Coronary artery (tissue), 2 donors: ENCODE measurements at regions not wholly inside any gene's neighbourhood (a gene's known extent, or its start where the extent isn't known, plus 50 kb on each side); places are given as distances from the start of the nearest gene placed in this dataset.

ENCODE experiments used
- DNase-seq: peaks from one replicate; pipeline ENCODE4 v3.0.0-alpha.2; 2017; ENCODE audit warnings: low spot score
- H3K27ac ChIP-seq, 2 donors: fragments of 200-600 bp; sonication (generic); one replicate each; pipeline ENCODE4 v1.5.1; 2016 to 2019
- H3K4me3 ChIP-seq: fragments of 200-600 bp; sonication (generic); 2 replicates; pipeline ENCODE4 v1.5.1; 2016; ENCODE audit warnings: mild to moderate bottlenecking, moderate library complexity
- CTCF ChIP-seq: fragments of 200-600 bp; sonication (generic); IDR thresholded peaks from one replicate; pipeline ENCODE4 v1.5.1; 2019; ENCODE audit warnings: antibody characterized with exemption

GRCh38 chr5:60209146-60209840, 315.8 kb upstream of the PDE4D start:
- TF ChIP-seq CTCF = no peak
- Histone ChIP-seq H3K27ac (no peak overlapping the region), H3K4me3 (no peak overlapping the region)
- no peak for DNase-seq

DNA sequence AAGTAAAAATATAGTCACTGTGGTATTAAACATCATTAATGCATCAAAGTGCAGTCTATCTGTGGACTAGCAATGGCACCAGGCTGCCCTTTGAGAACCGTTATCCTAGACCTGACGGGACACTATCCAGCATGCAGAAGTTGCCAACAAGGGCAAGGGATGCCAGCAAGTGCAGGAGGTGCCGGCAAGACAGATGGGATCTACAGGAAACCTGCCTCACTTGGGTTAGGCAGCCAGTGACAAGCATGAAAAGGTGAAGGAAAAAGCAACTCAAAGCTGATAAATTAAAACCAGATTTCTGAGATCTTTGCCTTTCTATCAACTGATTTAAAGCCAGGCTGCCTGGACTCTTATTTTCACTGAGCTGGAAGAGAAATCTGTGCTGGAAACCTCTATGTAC, 315.2 kb upstream of the PDE4D start:
- H3K4me3 ChIP-seq = no peak overlapping the region
- H3K27ac ChIP-seq = peak overlapping the region in 1 of 2 donors; percentile 31
- no peak for DNase-seq
- no peak for TF ChIP-seq CTCF

GRCh38 chr5:60207040-60207439, 313.5 kb upstream of the PDE4D start:
- Histone ChIP-seq H3K27ac (no peak overlapping the region), H3K4me3 (no peak overlapping the region)
- DNase-seq = no peak
- TF ChIP-seq CTCF = no peak

DNA sequence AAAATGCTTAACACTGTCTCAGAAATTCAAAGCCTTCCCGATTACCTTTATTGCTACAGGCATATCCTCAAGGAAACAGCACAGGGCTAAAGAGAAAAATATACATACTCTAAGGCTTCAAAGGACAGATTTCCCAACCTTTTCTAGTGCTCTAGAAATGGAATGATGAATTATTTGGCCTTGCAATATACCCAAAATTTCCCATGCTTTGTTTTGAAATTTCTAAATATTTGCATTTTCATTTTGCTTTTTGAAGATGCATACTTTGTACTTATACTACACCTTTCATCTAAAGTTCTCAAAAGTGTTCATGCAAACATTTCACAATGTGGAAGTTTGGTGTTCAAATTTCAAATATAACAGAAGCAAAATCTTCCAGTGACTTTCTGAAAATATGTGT, 312.7 kb upstream of the PDE4D start:
- no peak for DNase-seq
- H3K4me3 ChIP-seq = no peak overlapping the region
- H3K27ac ChIP-seq = no peak overlapping the region
- TF ChIP-seq CTCF = no peak

GRCh38 chr5:60205071-60205470, 311.5 kb upstream of the PDE4D start:
- Histone ChIP-seq H3K4me3 (no peak overlapping the region), H3K27ac (no peak overlapping the region)
- no peak for DNase-seq
- TF ChIP-seq CTCF = no peak

DNA sequence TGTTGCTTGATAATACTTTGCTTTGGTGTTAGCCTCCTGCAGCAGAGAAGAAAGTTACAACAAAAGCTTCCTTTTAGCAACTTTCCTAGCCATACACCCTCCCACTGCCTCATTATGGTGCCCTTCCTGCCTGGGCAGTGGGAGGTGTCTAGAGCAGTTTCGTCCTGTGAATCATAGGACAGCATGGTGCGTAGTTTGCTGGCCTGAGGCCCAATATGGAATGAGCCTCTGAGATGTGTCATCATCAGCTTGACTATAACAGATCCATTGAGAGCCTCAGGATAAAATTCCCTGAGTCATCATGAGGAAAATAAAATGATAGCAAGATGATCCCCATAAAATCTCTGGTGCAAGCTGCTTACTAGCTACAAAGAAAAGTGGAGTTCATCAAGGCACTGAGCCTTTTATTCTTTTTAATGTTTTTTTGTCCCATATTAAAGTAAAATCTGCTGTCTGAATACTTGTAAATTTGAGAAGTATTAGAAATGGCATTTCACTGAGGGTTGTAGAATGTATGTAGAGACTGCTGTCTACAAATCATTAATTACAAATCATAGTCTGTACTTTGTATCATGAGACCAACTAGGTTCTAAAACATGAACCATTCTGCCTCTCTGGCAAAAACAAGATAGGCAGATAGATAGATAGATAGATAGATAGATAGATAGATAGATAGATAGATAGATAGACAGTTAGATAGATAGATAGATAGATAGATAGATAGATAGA, 303.0 kb upstream of the PDE4D start:
- no peak for DNase-seq
- no peak overlapping the region for H3K4me3 ChIP-seq
- TF ChIP-seq CTCF = no peak
- H3K27ac ChIP-seq = no peak overlapping the region

- Histone ChIP-seq H3K4me3 (no peak overlapping the region), H3K27ac (no peak overlapping the region)
- TF ChIP-seq CTCF = no peak
- no peak for DNase-seq
Observed at GRCh38 chr5:60195551-60195950, 302.0 kb upstream of the PDE4D start.
